HG03571 (cell line): ENCODE measurements at regions not wholly inside any gene's neighbourhood (a gene's known extent, or its start where the extent isn't known, plus 50 kb on each side); places are given as distances from the start of the nearest gene placed in this dataset.
"Not testable (repeated sequence)": the region's sequence is repeated elsewhere in the genome, so short reads cannot be mapped to it uniquely, and the experiment has no call there.

Source experiments
- ATAC-seq: cut with Tn5 transposase; IDR thresholded peaks from one replicate; pipeline ENCODE4 v1.9.1; 2021; ENCODE audit not compliant: unreplicated experiment

DNA sequence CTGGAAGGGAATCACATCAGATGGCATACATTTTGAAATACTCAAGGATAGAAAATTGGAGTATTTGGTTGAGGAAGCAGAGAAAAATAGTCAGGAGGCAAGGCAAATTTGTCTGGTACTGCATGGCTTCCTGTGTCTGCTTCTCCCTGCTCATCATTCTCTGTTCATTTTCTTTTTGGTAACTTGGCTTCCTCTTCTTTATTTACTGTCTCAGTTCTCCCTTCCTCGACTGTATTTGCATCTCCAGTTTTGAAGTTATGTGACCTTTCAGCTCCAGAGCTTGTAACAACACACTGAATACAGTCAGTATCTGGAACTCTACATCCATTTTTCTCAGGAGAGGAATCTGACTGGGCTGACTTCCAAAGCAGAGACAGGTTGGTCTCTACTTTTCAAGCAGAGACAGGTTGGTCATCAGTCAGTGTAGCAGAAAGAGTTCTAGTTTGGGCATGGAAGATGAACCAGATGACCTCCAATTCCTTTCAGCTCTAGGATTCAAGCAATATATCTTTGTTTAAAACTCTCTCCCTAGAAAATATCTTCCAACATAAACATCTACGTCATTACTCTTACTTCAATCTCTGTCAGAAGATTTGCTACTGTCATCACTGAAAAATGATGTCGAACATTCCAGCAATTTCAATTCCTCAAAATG lies 571.2 kb downstream of the ADGRL2 start:
- no peak for ATAC-seq

DNA sequence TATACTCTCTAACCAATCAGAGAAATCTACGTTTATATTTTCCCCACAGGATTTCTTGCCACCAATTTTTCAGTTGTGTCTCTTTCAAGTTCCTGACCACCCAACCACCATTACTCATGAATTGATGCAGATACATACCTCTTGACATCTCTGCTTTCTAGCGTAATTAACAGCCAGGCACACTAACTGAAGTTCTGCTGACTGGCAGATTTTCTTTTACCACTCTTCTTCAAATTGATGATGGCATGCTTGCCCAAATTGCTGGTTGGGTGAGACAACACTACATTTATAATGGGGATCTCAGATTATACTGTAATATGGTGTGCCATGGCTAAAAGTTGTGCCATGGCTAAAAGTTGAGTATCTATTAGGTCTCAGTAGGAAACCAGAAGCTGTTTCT lies 566.7 kb downstream of the ADGRL2 start:
- no peak for ATAC-seq

DNA sequence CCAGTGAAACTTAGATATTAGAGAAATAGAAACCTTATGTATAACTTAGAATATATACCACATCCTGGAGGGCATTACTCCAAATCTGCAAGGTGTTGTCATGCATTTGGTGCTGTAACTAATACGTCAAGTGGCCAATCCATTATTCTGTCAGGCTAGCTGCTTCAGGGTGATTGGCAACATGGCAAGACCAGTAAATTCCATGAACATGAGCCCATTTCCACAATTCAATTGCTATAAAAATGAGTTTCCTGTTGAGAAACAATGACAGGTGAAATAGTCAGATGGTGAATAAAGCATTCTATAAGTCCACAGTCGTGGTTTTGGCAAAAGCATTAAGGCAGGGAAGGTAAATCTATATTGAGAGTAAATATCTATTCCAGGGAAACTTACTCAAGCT lies 566.0 kb downstream of the ADGRL2 start:
- ATAC-seq = no peak

DNA sequence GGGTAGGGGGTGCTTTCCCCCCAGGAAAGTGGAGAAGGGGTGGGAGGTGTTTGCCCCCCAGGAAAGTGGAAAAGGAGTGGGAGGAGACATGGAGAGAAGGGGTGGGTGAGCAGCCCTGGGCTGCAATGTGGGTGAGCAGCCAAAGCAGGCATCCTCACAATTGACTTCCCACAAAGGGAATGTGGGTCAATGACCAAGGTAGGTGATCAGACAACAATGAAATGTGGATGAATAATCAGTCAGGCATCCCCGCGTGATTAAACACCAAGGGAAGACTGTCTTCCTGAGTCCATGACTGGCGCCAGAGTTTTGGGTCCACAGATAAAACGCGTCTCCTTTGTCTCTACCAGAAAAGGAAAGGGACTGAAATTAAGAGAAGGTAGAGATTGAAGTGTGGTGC lies 558.8 kb downstream of the ADGRL2 start:
- not testable (repeated sequence) for ATAC-seq

DNA sequence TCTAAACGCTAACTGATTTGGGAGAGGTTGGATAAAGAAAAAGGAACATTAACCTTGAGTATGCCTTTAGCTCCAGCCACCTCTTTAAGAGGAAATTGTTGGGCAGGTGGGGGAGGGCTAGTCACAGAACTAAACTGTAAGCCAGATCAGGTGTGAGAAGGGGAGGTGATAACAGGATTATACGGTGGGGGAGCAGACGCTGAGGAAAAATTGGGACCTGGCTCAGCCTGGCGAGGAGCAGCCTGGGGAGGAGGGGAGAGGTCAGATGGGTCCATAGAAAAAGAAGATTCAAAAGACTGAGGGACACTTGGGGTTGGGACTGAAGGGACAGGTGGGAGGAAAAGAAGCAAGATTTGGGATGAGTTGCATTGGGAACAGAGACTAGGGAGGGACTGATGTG lies 558.0 kb downstream of the ADGRL2 start:
- not testable (repeated sequence) for ATAC-seq

DNA sequence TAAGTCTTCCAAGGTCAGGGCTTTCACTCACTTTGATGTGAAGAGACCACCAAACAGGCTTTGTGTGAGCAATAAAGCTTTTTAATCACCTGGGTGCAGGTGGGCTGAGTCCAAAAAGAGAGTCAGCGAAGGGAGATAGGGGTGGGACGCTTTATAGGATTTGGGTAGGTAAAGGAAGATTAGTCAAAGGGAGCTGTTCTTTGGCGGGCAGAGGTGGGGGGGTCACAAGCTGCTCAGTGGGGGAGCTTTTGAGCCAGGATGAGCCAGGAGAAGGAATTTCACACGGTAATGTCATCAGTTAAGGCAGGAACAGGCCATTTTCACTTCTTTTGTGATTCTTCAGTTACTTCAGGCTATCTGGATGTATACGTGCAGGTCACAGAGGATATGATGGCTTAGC lies 553.8 kb downstream of the ADGRL2 start:
- ATAC-seq = not testable (repeated sequence)

DNA sequence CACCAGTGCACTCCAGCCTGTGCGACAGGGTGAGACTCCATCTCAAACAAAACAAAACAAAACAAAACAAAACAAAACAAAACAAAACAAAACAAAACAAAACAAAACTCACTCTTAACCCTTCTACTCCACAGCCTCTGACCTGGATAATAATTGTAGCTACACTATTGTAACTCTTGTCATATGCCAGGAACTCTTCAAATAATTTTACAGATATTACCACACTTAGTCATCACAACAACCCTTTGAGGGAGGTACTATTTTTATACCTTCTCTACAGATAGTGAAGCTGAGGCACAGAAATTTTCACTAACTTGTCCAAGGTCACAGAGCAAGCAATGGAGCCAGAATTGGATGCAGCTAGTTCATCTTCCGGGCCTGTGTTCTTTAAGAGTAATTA lies 547.8 kb downstream of the ADGRL2 start:
- ATAC-seq = no peak

DNA sequence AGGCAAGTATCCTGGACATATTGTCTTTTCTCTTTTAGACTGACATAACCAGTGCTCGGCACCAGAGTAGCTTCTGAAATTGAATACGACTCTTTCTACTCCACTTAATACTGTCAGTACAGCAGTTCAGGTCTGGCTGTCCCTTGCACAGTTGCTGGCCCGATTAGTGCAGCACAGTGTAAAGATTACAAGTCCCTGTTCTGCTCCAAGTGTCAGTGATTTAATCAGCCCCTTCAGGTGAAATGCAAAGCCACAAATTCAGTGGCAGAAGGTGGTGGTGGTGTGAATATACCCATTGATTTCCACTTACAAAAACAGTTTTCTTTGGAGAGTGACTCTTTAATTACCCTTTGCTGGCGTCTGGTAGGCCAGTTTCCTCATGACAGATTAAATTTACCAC lies 545.4 kb downstream of the ADGRL2 start:
- no peak for ATAC-seq

DNA sequence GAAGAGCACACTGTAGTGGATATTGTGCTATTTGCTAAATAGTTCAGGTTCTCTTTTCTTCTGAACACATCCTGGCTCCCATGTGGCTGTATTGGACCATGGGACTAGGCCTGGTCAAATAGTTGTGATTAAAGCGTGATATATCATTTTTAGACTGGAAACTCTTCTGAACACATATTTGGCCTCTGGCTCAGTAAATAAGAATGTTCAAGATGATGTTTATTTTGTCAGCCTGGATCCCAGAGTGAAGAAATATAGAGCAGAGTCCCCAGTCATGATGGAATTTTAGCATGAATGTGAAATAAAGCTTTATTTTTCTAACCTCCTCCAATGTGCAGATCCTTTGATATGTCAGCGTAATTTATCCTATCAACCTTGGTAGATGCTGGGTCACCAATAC lies 542.6 kb downstream of the ADGRL2 start:
- no peak for ATAC-seq

DNA sequence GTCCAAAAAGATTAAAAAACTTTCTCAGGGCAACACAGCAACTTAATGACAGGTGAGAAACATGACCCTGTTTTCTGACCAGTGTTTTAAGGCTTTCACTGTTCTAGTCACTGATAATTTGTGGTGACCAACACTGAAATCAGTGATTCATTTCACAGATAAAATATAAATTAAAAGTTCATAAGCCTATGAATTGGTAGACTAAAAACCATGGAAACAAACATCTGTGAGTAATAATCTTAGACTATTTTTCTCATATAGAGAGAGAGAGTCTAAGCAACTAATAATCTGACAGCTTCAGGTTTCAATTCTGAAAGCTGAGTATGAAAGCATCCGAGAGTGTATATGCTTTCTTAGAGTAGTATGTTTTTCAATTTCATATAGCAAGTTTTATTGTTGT lies 536.9 kb downstream of the ADGRL2 start:
- no peak for ATAC-seq

DNA sequence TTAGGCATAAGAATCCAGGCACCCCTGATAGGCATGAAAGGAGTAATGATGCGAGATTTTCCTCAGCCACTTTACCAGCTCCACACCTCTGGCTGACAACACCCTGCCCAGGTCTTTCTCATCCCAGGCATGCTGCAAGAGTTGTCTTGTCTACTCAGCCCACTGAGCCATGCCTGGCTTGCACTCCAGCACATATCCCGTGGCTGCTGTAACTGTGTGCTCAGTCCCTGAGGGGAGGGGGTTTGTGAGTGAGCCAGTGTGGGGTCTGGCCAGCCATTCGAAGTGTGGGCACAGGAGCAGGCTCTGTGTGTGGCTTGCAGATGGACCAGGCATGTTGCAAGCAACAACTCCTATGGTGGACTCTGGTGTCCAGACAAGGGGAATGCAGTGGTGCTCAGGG lies 529.6 kb downstream of the ADGRL2 start:
- no peak for ATAC-seq

DNA sequence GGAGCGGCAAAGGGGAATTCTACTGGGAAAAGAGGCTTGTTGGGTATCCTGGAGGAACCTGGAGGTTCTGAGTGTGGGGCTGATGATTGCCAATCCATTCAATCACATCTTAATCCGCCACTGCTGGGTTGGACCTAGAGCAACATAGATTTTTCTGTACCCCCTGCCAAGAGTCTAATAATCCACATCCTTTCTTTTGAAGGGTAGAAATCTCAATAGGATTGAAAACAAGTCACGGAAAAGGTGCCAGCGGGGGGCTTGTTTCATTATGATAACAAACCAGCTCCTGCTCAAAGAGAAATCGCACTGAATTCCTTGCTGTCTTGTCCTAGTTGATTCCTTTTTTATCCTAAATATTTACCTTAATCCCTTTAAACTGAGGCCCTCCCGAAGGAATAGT lies 528.5 kb downstream of the ADGRL2 start:
- ATAC-seq = no peak

DNA sequence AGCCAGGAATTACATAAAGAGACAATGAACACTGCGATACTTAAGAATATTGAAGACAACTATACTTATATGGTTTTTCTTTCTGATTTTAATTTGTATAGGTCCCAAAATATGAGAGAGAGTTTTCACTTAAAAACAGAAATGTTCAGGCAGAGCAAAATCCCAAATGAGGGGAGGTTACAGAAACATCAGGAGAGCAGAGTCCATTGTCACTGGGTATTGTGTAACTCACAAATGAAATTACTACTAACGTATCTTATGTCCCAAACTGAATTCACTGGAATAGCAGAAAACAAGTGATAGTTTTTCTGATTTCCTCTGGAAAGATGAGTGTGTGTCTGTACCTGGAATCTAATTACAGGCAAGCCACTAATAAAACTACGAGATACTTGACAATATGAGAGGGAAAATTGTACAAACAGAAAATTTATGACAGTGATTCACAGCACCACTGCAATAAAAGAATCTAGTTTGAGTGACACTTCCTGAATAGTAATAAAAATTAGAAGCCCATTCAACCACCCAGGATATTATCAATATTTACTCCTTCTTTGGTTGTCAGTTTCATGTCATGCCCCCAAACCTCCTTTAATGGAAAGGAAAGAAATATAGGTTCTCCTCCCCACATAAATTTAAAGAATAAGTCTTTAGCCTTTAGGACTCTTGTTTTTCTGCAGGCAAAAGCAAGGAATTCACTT lies 522.6 kb downstream of the ADGRL2 start:
- no peak for ATAC-seq

DNA sequence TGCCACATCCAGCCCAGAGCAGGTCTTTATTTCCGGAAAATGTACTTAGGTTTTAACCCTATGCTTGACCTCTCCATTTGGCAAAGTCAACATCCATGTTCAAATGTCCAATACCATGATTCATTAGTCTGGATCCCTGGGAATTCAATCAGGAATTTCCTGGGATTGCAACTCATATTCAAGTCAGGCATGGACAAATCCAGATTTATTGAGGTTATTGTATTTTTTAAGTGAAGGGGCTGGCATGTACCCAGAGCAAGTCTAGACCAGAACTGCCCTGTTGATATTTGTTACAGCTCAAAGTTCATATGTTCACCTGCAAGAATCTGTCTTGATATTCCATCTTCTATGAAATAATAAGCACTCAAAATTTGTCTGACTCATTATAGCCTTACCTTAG lies 521.1 kb downstream of the ADGRL2 start:
- no peak for ATAC-seq

DNA sequence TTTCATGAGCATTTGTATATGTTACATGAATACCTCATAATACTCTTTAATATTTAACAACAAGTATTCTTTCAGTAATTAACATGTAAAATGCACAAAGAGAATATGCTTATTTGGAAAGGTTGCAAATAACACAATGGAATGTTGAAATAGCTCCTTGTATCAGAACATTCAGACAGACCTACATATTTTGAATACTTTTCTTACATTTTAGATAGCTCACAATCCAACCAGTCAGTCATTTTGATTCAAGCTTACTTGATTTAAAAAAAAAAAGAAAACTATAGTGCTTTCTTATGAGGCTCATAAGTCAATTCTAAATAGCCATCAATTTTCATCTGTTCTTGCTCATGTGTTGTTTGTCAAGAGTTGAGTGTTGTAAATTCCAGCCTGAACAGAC lies 518.8 kb downstream of the ADGRL2 start:
- ATAC-seq = no peak

DNA sequence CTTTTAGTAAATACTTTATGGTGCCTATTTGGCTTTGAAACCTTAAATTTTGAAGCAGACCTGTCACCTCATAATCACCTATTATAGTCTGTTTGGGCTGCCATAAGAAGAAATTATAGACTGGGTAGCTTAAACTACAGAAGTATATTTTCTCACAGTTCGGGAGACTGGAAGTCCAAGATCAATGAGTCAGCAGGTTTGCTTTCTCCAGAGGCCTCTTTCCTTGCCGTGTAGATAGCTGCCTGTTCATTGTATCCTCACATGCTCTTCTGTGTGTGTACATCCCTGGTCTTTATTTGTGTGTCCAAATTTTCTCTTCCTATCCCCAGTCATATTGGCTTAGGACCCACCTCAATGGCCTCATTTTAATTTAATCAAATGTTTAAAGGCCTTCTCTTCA lies 518.2 kb downstream of the ADGRL2 start:
- ATAC-seq = no peak

DNA sequence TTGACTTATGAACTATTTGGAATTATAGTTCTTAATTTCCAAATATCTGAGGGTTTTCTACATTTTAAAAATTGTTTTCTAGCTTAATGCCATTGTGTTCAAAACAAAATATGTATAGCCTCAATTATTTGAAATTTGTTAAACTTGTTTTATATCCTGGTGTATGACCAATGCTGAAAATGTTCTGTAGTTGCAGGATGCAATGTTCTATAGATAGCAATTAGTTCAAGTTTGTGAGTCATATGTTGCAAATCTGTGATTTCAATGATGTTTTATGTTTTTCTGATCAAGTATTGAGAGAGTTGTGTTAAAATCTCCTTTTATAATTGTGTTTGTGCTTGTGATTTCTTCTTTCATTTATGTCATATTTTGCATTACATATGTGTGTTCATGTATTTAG lies 517.5 kb downstream of the ADGRL2 start:
- ATAC-seq = no peak

DNA sequence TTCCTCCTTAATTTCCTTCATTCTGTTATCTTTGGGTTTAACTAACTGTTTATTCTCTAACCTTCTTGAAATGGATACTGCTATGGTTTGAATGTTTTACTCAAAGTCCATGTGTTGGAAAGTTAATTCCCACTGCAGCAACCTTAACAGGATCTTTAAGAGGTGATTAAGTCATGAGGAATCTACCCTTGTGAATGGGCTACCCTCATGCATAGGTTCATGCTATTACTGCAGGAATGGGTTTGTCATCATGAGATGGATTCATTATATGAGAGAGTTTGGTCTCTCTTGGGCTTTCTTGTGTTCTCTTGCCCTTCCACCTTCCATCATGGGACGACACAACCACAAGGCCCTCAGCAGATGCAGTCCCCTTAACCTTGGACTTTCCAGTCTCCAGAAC lies 516.9 kb downstream of the ADGRL2 start:
- ATAC-seq = no peak

DNA sequence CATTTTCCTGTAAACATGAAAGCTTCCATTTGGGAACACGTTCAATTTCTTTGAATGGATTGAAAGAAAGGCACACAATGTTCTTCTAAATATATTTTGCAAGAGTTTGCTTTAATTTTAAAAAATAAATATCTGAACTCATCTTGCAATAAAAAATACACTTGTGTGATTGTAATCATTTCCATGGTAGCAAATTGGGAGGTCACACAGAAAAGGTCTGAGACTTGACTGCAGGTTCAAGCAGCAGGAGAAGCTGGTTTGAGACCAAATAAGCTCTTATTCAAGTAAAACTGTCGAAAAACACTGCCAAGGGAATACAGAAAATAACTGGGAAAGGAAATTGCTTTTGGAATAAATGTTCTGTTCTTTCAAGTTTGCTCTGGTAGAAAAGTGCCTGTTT lies 498.9 kb downstream of the ADGRL2 start:
- ATAC-seq = no peak

DNA sequence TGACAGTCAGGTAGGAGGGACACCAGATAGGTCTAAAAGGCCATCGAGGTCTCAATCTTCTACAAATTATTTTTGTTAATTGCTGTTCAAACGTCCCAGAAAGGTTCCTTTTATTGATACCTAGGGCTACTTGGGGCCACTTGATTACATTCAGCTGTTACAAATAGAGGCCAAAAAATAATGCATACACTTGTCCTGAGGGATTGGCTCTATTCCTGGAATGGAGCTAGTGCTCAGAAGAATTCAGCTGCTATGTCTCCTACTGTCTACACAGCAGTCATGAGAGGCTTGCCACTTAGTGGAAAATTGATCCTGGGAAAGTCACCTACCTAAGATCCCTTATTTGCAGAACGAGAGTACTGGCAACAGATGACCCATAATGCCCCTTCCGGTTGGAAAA lies 498.3 kb downstream of the ADGRL2 start:
- no peak for ATAC-seq

DNA sequence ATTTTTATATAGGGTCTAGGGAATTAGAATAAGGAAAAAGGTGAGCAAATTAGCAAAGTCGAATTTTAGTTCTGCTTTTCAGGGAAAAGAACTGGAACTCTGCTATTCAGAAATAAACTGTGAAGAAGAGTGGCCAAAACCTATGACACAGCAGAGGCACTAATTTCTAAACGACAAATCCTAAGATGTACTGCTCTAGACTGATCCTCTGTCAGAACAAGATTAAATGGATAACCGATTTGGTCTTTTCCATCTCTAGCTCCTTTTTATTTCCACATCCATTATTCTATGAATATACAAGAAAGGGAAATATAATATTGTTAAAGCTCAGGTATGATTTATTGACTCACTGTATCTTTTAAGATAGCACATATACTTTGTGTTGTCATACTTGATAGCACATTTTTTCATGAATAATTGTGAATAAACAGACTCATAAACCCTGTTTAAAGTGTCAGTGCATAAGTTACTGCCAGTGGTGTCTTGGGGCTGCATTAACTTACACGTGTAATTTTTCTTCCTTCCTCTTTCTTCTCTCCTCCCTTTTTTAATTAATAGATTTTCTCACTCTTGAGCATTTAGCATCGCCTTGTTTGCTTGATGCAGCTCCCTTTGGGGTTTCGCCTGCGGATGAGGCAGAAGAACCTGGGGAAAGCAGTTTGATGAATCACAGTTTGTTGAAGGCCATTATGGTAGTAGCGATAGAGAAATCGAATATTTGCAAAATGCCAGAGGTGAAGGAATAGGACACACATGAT lies 496.6 kb downstream of the ADGRL2 start:
- no peak for ATAC-seq

DNA sequence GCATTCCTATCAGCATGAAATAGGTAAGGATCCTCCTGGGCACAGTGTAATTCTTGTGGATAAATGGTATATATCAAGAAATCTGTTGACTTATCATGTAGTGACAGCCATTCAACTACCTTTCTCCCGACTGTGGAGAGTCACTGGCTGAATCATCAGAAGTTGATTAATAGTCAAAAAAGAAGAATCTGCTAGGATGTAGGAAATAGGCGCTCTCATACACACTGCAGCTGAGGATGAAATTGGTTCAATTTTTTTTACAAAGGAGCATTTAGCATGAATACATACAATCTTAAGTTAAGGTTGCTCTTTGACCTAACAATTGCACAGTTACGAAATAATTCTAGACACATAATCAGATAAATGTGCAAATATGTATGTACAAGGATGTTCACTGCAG lies 486.8 kb downstream of the ADGRL2 start:
- no peak for ATAC-seq
